ENCODE measurements at regions not wholly inside any gene's neighbourhood (a gene's known extent, or its start where the extent isn't known, plus 50 kb on each side); places are given as distances from the start of the nearest gene placed in this dataset.

DNA sequence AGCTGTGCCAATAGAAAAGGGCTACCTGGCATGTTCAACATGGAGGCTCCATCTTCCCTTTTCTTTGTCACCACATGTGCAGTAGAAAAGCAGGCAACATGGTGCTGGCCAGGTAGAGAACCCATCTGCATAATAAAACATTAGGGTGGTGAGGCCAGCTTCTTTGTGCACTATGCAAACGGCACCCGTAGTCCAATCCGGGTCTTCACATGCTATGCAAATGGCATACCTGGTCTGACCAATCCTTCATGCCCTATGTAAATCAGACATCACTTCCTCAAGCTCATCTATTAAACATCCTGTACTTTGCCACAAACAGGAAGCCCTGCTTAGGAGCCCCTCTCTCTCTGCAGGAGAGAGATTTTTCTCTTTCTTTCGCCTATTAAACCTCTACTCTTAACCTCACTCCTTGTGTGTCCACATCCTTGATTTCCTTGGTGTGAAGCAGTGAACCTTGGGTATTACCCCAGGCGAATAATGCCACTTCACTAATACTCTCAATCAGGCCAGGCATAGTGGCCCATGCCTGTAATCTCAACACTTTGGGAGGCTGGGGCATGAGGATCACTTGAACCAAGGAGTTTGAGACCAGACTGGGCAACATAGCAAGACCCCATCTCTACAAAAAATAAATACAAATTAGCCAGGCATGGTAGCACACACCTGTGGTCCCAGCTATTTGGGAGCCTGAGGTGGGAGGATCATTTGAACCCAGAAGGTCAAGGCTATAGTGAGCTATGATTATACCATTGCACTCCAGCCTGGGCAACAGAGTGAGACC is 111.3 kb upstream of the MRI1 start:
- H3K4me1 ChIP-seq, result no peaks in the 10 kb centered on the region
- H3K36me3 ChIP-seq, result no peaks in the 10 kb centered on the region
- intact Hi-C loops (cut with DNase I), result no loop called here
- no peaks in the 10 kb centered on the region for H3K9me3 ChIP-seq
- H3K27me3 ChIP-seq, result no peaks in the 10 kb centered on the region
- H3K4me3 ChIP-seq, result no peak overlapping the region
- ATAC-seq (no peak), DNase-seq (no peak)
- TF ChIP-seq, protein P1, sequence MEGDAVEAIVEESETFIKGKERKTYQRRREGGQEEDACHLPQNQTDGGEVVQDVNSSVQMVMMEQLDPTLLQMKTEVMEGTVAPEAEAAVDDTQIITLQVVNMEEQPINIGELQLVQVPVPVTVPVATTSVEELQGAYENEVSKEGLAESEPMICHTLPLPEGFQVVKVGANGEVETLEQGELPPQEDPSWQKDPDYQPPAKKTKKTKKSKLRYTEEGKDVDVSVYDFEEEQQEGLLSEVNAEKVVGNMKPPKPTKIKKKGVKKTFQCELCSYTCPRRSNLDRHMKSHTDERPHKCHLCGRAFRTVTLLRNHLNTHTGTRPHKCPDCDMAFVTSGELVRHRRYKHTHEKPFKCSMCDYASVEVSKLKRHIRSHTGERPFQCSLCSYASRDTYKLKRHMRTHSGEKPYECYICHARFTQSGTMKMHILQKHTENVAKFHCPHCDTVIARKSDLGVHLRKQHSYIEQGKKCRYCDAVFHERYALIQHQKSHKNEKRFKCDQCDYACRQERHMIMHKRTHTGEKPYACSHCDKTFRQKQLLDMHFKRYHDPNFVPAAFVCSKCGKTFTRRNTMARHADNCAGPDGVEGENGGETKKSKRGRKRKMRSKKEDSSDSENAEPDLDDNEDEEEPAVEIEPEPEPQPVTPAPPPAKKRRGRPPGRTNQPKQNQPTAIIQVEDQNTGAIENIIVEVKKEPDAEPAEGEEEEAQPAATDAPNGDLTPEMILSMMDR (IDR thresholded peaks at IDR 0.05), result no peak
- no peak overlapping the region for H3K27ac ChIP-seq

DNA sequence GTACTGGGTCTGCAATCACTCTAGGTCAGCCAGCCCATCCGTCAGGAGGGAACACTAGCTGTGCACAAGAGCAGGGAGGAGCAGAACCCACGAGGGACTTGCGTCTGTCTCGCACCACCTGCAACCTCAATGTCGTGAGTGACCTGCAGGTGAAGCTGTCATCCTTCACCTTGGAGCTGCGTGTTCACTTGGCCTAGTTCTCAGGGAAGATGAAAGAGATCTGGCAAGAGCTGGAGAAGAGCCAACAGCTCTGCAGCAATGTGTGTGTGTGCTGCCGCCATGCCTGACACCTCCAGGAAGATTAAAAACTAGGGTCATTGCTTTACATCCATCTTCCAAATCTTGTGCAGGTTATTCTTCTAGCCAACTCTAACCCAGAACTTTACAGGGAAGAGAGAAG is 117.6 kb upstream of the MRI1 start:
- H3K27ac ChIP-seq, result no peak overlapping the region
- ATAC-seq (no peak), DNase-seq (no peak)
- H3K27me3 ChIP-seq, result no peaks in the 10 kb centered on the region
- H3K4me3 ChIP-seq, result no peak overlapping the region
- no peaks in the 10 kb centered on the region for H3K36me3 ChIP-seq
- H3K9me3 ChIP-seq, result no peaks in the 10 kb centered on the region
- TF ChIP-seq, protein P1 (IDR thresholded peaks at IDR 0.05), result no peak
- no peaks in the 10 kb centered on the region for H3K4me1 ChIP-seq
- intact Hi-C loops (cut with DNase I), result no loop called here

DNA sequence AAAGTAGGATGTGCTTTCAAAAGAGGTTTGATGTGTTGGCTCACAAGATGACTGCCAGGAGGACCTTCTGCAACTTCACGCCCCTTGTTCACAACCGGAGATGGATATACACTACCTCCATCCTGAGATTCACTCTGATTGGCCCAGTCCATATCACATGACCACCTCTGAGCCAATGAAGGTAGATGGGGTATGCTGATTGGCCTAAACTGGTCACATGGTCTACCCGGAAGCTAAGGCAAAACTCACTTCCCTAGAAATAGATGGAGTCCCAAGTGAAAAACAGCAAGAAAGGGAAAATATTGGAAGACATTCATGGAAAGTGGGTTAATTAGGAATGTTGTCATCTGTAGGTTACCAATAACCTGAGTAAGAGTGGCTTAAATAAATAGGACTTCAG is 119.7 kb upstream of the MRI1 start:
- ATAC-seq, result no peak
- no peak for DNase-seq
- Histone ChIP-seq H3K9me3 (no peaks in the 10 kb centered on the region), H3K4me3 (no peak overlapping the region), H3K27me3 (no peaks in the 10 kb centered on the region), H3K4me1 (no peaks in the 10 kb centered on the region), H3K36me3 (no peaks in the 10 kb centered on the region), H3K27ac (no peak overlapping the region)
- intact Hi-C loops (cut with DNase I), result no loop called here
- TF ChIP-seq, protein P1 (IDR thresholded peaks at IDR 0.05), result no peak

DNA sequence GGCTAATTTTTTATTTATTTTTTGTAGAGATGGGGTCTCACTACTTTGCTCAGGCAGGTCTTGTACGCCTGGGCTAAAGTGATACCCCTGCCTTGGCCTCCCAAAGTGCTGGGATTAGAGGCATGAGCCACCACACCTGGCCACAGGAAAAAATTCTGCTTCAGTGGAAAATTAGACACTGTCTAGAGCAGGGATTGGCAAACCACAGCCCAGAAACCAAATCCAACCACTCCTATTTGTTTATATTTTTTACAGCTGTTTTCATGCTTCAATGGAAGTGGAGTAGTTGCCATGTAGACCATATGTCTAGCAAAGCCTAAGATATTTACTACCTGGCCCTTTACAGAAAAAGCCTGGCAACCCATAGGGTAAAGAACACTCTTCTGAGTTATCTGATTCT is 123.7 kb upstream of the MRI1 start:
- no peaks in the 10 kb centered on the region for H3K4me1 ChIP-seq
- TF ChIP-seq, protein P1 (IDR thresholded peaks at IDR 0.05), result no peak
- no peak overlapping the region for H3K27ac ChIP-seq
- H3K27me3 ChIP-seq, result no peaks in the 10 kb centered on the region
- no peak overlapping the region for H3K4me3 ChIP-seq
- DNase-seq, result no peak
- H3K36me3 ChIP-seq, result no peaks in the 10 kb centered on the region
- no peaks in the 10 kb centered on the region for H3K9me3 ChIP-seq
- no peak for ATAC-seq
- intact Hi-C loops (cut with DNase I), result no loop called here

DNA sequence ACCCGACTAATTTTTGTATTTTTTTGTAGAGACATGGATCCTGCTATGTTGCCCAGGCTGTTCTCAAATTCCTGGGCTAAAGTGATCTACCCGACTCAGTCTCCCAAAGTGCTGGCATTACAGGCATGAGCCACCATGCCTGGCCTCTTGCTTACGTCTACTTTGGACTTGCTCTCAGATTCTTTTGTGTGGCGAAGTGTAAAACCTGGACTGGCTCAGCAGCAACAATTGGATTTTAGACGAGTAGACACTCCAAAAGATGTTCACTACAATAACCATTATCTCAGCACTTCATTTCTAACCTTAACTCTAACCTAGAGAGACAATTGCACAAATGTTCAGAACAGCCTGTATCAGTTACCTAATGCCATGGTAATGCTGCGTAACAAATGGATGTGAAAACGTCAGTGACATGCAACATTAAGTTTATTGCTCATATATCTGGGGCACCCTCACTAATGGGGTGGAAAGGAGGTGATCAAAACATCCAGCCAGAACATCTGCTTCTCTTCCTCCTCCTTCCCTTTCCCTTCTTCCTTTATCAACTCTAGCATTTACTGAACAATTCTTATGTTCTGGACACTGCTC is 124.9 kb upstream of the MRI1 start:
- no peaks in the 10 kb centered on the region for H3K4me1 ChIP-seq
- H3K4me3 ChIP-seq, result no peak overlapping the region
- no peak for ATAC-seq
- intact Hi-C loops (cut with DNase I), result no loop called here
- no peaks in the 10 kb centered on the region for H3K27me3 ChIP-seq
- no peaks in the 10 kb centered on the region for H3K9me3 ChIP-seq
- TF ChIP-seq, protein P1 (IDR thresholded peaks at IDR 0.05), result no peak
- no peak overlapping the region for H3K27ac ChIP-seq
- no peaks in the 10 kb centered on the region for H3K36me3 ChIP-seq
- no peak for DNase-seq

Measured in left lung (tissue), 4 donors.